SK-N-SH treated with all-trans-retinoic acid at 6 μM for 48 hours (cell line): ENCODE measurements at regions not wholly inside any gene's neighbourhood (a gene's known extent, or its start where the extent isn't known, plus 50 kb on each side); places are given as distances from the start of the nearest gene placed in this dataset.

Source experiments
- ISL1 ChIP-seq: fragments of 250-450 bp; sonication (Bioruptor Pico); IDR thresholded peaks from 2 replicates; pipeline ENCODE4 v2.1.2; 2022; ENCODE audit warnings: mild to moderate bottlenecking, moderate library complexity
- OSR1 ChIP-seq: fragments of 250-450 bp; sonication (Bioruptor Pico); IDR thresholded peaks from 2 replicates; pipeline ENCODE4 v1.8.0; 2022; ENCODE audit warnings: moderate library complexity, mild to moderate bottlenecking, inconsistent platforms
- TOX ChIP-seq: fragments of 250-450 bp; sonication (Bioruptor Pico); IDR thresholded peaks from 2 replicates; pipeline ENCODE4 v1.8.0; 2021; ENCODE audit warnings: mild to moderate bottlenecking, moderate library complexity, borderline replicate concordance
- TF ChIP-seq, protein P1 (sequence below): fragments of 250-450 bp; sonication (Bioruptor Pico); IDR thresholded peaks from 2 replicates; pipeline ENCODE4 v1.8.0; 2020; ENCODE audit warnings: mild to moderate bottlenecking, moderate library complexity, borderline replicate concordance

DNA sequence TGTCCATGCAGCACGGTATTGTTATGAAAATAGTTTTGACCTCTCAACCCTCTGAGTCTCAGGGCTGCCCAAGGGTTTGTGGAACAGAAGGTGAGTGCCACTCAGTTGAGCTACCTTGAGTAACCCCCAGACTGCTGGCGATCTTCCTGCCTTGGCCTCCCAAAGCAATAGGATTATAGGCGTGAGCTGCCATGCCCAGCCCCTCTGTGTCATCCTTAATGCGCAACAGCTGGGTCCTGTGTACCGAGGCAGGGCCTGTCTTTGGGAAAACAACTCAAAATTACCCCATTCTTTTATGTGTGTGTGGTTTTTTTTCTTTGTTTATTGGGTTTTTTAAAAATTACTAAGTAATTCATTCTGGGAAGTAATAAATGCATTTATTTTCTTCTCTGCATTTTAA, 78.3 kb upstream of the TPM1 start:
- TF ChIP-seq, protein P1, sequence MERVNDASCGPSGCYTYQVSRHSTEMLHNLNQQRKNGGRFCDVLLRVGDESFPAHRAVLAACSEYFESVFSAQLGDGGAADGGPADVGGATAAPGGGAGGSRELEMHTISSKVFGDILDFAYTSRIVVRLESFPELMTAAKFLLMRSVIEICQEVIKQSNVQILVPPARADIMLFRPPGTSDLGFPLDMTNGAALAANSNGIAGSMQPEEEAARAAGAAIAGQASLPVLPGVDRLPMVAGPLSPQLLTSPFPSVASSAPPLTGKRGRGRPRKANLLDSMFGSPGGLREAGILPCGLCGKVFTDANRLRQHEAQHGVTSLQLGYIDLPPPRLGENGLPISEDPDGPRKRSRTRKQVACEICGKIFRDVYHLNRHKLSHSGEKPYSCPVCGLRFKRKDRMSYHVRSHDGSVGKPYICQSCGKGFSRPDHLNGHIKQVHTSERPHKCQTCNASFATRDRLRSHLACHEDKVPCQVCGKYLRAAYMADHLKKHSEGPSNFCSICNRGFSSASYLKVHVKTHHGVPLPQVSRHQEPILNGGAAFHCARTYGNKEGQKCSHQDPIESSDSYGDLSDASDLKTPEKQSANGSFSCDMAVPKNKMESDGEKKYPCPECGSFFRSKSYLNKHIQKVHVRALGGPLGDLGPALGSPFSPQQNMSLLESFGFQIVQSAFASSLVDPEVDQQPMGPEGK (CRISPR knock-in tag) = no peak
- TF ChIP-seq TOX (CRISPR knock-in tag) (no peak), ISL1 (CRISPR knock-in tag) (no peak), OSR1 (CRISPR knock-in tag) (no peak)
